ENCODE measurements at regions not wholly inside any gene's neighbourhood (a gene's known extent, or its start where the extent isn't known, plus 50 kb on each side); places are given as distances from the start of the nearest gene placed in this dataset.

- peaks cover 17% of the 10 kb centered on the region; the same call in 1 of the 2 replicates for H3F3A ChIP-seq (ENCODE audit: insufficient read depth)
- no peaks in the 10 kb centered on the region for H3K9me2 ChIP-seq (ENCODE audit: insufficient read depth)
- peaks cover 23% of the 10 kb centered on the region for H3K4me1 ChIP-seq (ENCODE audit: insufficient read depth)
- H3K79me2 ChIP-seq (ENCODE audit: insufficient read depth), result no peaks in the 10 kb centered on the region
- H3K27me3 ChIP-seq (replicated peaks; ENCODE audit: insufficient read depth), result no peaks in the 10 kb centered on the region
- H2AFZ ChIP-seq, result no peak overlapping the region
- peak overlapping the region; percentile 64 for H3K4me2 ChIP-seq (ENCODE audit: unreplicated experiment)
- 98% methylated on average over 3 of the region's 3 CpGs for WGBS, 2 experiments (ENCODE audit: low coverage in 1 of 2, low lambda C conversion rate in 2 of 2, missing lambda C conversion rate in 2 of 2)
- in situ Hi-C loops (cut with MboI), result no loop called here
- DNase-seq, result peak; percentile 36
- H3K27ac ChIP-seq, result no peak overlapping the region
- H3K9ac ChIP-seq, result no peak overlapping the region
- H4K20me1 ChIP-seq (ENCODE audit: insufficient read depth), result 0 out of 2 replicates have a peak, but pooled peaks cover 3% of the 10 kb centered on the region
- no peaks in the 10 kb centered on the region for H3K36me3 ChIP-seq (ENCODE audit: low read depth)
- H3K4me3 ChIP-seq, result peak overlapping the region; percentile 32
- H3K9me3 ChIP-seq (ENCODE audit: low read depth), result no peaks in the 10 kb centered on the region
- TF ChIP-seq EZH2phosphoT487 (IDR thresholded peaks at IDR 0.05; ENCODE audit: insufficient read depth, low read depth), result no peak
- no peak for TF ChIP-seq EZH2 (IDR thresholded peaks at IDR 0.05; ENCODE audit: insufficient read depth, poor library complexity, severe bottlenecking)
These were observed 147.8 kb downstream of the TLR5 start for GRCh38 chr1:222995236-222995580.

GRCh38 chr1:222995620-222996309, 147.3 kb downstream of the TLR5 start:
- no peak overlapping the region for H3K4me3 ChIP-seq
- H3K36me3 ChIP-seq (ENCODE audit: low read depth), result no peaks in the 10 kb centered on the region
- no peak overlapping the region for H3K9ac ChIP-seq
- no peak for DNase-seq
- H4K20me1 ChIP-seq (ENCODE audit: insufficient read depth), result 0 out of 2 replicates have a peak, but pooled peaks cover 3% of the 10 kb centered on the region
- H3K4me1 ChIP-seq (ENCODE audit: insufficient read depth), result peaks cover 23% of the 10 kb centered on the region
- WGBS, 2 experiments (ENCODE audit: low coverage in 1 of 2, low lambda C conversion rate in 2 of 2, missing lambda C conversion rate in 2 of 2), result 91 to 92% methylated on average over 5 of the region's 5 CpGs
- TF ChIP-seq EZH2 (IDR thresholded peaks at IDR 0.05; ENCODE audit: insufficient read depth, poor library complexity, severe bottlenecking) (no peak), EZH2phosphoT487 (IDR thresholded peaks at IDR 0.05; ENCODE audit: insufficient read depth, low read depth) (no peak)
- H3K79me2 ChIP-seq (ENCODE audit: insufficient read depth), result no peaks in the 10 kb centered on the region
- H3F3A ChIP-seq (ENCODE audit: insufficient read depth), result peaks cover 17% of the 10 kb centered on the region; the same call in 1 of the 2 replicates
- in situ Hi-C loops (cut with MboI), result no loop called here
- no peaks in the 10 kb centered on the region for H3K9me3 ChIP-seq (ENCODE audit: low read depth)
- H3K9me2 ChIP-seq (ENCODE audit: insufficient read depth), result no peaks in the 10 kb centered on the region
- H3K27ac ChIP-seq, result no peak overlapping the region
- H2AFZ ChIP-seq, result no peak overlapping the region
- no peaks in the 10 kb centered on the region for H3K27me3 ChIP-seq (replicated peaks; ENCODE audit: insufficient read depth)
- H3K4me2 ChIP-seq (ENCODE audit: unreplicated experiment), result no peak overlapping the region

GRCh38 chr1:222996310-222996975, 146.6 kb downstream of the TLR5 start:
- no peak overlapping the region for H2AFZ ChIP-seq
- in situ Hi-C loops (cut with MboI), result no loop called here
- 0 out of 2 replicates have a peak, but pooled peaks cover 3% of the 10 kb centered on the region for H4K20me1 ChIP-seq (ENCODE audit: insufficient read depth)
- H3K4me3 ChIP-seq, result no peak overlapping the region
- no peaks in the 10 kb centered on the region for H3K36me3 ChIP-seq (ENCODE audit: low read depth)
- peaks cover 17% of the 10 kb centered on the region; the same call in 1 of the 2 replicates for H3F3A ChIP-seq (ENCODE audit: insufficient read depth)
- WGBS, 2 experiments (ENCODE audit: low coverage in 1 of 2, low lambda C conversion rate in 2 of 2, missing lambda C conversion rate in 2 of 2), result 91 to 98% methylated on average over 3 of the region's 3 CpGs
- H3K27me3 ChIP-seq (replicated peaks; ENCODE audit: insufficient read depth), result no peaks in the 10 kb centered on the region
- H3K9me2 ChIP-seq (ENCODE audit: insufficient read depth), result no peaks in the 10 kb centered on the region
- peaks cover 26% of the 10 kb centered on the region for H3K4me1 ChIP-seq (ENCODE audit: insufficient read depth)
- no peak overlapping the region for H3K9ac ChIP-seq
- no peak overlapping the region for H3K4me2 ChIP-seq (ENCODE audit: unreplicated experiment)
- TF ChIP-seq EZH2 (IDR thresholded peaks at IDR 0.05; ENCODE audit: insufficient read depth, poor library complexity, severe bottlenecking), result no peak
- TF ChIP-seq EZH2phosphoT487 (IDR thresholded peaks at IDR 0.05; ENCODE audit: insufficient read depth, low read depth), result no peak
- no peaks in the 10 kb centered on the region for H3K79me2 ChIP-seq (ENCODE audit: insufficient read depth)
- no peak overlapping the region for H3K27ac ChIP-seq
- no peaks in the 10 kb centered on the region for H3K9me3 ChIP-seq (ENCODE audit: low read depth)
- DNase-seq, result no peak

- Histone ChIP-seq H3K36me3 (ENCODE audit: low read depth) (no peaks in the 10 kb centered on the region), H3K4me3 (no peak overlapping the region), H3K9me2 (ENCODE audit: insufficient read depth) (no peaks in the 10 kb centered on the region), H3K9me3 (ENCODE audit: low read depth) (no peaks in the 10 kb centered on the region), H3K79me2 (ENCODE audit: insufficient read depth) (no peaks in the 10 kb centered on the region), H2AFZ (no peak overlapping the region), H3K27me3 (replicated peaks; ENCODE audit: insufficient read depth) (no peaks in the 10 kb centered on the region), H3K4me1 (ENCODE audit: insufficient read depth) (peaks cover 8% of the 10 kb centered on the region; the same call in 1 of the 2 replicates), H3F3A (ENCODE audit: insufficient read depth) (no peaks in the 10 kb centered on the region), H3K27ac (no peak overlapping the region), H3K9ac (no peak overlapping the region), H3K4me2 (ENCODE audit: unreplicated experiment) (no peak overlapping the region), H4K20me1 (ENCODE audit: insufficient read depth) (no peaks in the 10 kb centered on the region)
- TF ChIP-seq EZH2phosphoT487 (IDR thresholded peaks at IDR 0.05; ENCODE audit: insufficient read depth, low read depth), result no peak
- no peak for TF ChIP-seq EZH2 (IDR thresholded peaks at IDR 0.05; ENCODE audit: insufficient read depth, poor library complexity, severe bottlenecking)
- DNase-seq, result no peak
- in situ Hi-C loops (cut with MboI), result no loop called here
These were observed 142.4 kb downstream of the TLR5 start for GRCh38 chr1:223000632-223001031.
